ENCODE measurements at regions not wholly inside any gene's neighbourhood (a gene's known extent, or its start where the extent isn't known, plus 50 kb on each side); places are given as distances from the start of the nearest gene placed in this dataset.

- no peak overlapping the region for H3K4me3 ChIP-seq (ENCODE audit: low read length)
- no peak overlapping the region for H3K27ac ChIP-seq (ENCODE audit: low read depth, low read length)
- H3K4me2 ChIP-seq (ENCODE audit: low read length), result no peak overlapping the region
- no peaks in the 10 kb centered on the region for H3K9me2 ChIP-seq (replicated peaks; ENCODE audit: control insufficient read depth, low read length)
- H3K27me3 ChIP-seq (ENCODE audit: control insufficient read depth, low read length), result no peaks in the 10 kb centered on the region
- no peaks in the 10 kb centered on the region for H3K79me2 ChIP-seq (ENCODE audit: control insufficient read depth, low read length)
- TF ChIP-seq, protein P1, sequence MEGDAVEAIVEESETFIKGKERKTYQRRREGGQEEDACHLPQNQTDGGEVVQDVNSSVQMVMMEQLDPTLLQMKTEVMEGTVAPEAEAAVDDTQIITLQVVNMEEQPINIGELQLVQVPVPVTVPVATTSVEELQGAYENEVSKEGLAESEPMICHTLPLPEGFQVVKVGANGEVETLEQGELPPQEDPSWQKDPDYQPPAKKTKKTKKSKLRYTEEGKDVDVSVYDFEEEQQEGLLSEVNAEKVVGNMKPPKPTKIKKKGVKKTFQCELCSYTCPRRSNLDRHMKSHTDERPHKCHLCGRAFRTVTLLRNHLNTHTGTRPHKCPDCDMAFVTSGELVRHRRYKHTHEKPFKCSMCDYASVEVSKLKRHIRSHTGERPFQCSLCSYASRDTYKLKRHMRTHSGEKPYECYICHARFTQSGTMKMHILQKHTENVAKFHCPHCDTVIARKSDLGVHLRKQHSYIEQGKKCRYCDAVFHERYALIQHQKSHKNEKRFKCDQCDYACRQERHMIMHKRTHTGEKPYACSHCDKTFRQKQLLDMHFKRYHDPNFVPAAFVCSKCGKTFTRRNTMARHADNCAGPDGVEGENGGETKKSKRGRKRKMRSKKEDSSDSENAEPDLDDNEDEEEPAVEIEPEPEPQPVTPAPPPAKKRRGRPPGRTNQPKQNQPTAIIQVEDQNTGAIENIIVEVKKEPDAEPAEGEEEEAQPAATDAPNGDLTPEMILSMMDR (IDR thresholded peaks at IDR 0.05; ENCODE audit: low read depth, low read length, poor library complexity, severe bottlenecking), result no peak
- TF ChIP-seq EZH2phosphoT487 (IDR thresholded peaks at IDR 0.05; ENCODE audit: borderline replicate concordance, low read length), result no peak
- no peaks in the 10 kb centered on the region for H3F3A ChIP-seq (ENCODE audit: control insufficient read depth, insufficient read depth)
- H3K36me3 ChIP-seq (ENCODE audit: control insufficient read depth, low read length), result no peaks in the 10 kb centered on the region
- no peaks in the 10 kb centered on the region for H4K20me1 ChIP-seq (ENCODE audit: control insufficient read depth, insufficient read depth, low read depth, low read length)
- no peaks in the 10 kb centered on the region for H3K9me3 ChIP-seq (ENCODE audit: control insufficient read depth, insufficient read depth, low read length)
- no peaks in the 10 kb centered on the region for H3K4me1 ChIP-seq (ENCODE audit: control insufficient read depth, low read length)
These were observed 208.6 kb upstream of the APCDD1 start for GRCh38 chr18:10245846-10246175.

- Histone ChIP-seq H3K4me1 (ENCODE audit: control insufficient read depth, low read length) (no peaks in the 10 kb centered on the region), H3K4me3 (ENCODE audit: low read length) (no peak overlapping the region), H3K27ac (ENCODE audit: low read depth, low read length) (no peak overlapping the region), H3K4me2 (ENCODE audit: low read length) (no peak overlapping the region), H3K9me2 (replicated peaks; ENCODE audit: control insufficient read depth, low read length) (no peaks in the 10 kb centered on the region), H3K36me3 (ENCODE audit: control insufficient read depth, low read length) (no peaks in the 10 kb centered on the region), H3F3A (ENCODE audit: control insufficient read depth, insufficient read depth) (no peaks in the 10 kb centered on the region), H3K27me3 (ENCODE audit: control insufficient read depth, low read length) (no peaks in the 10 kb centered on the region), H3K79me2 (ENCODE audit: control insufficient read depth, low read length) (no peaks in the 10 kb centered on the region), H4K20me1 (ENCODE audit: control insufficient read depth, insufficient read depth, low read depth, low read length) (no peaks in the 10 kb centered on the region), H3K9me3 (ENCODE audit: control insufficient read depth, insufficient read depth, low read length) (no peaks in the 10 kb centered on the region)
- no peak for TF ChIP-seq EZH2phosphoT487 (IDR thresholded peaks at IDR 0.05; ENCODE audit: borderline replicate concordance, low read length)
- TF ChIP-seq, protein P1 (IDR thresholded peaks at IDR 0.05; ENCODE audit: low read depth, low read length, poor library complexity, severe bottlenecking), result no peak
These were observed 207.3 kb upstream of the APCDD1 start for GRCh38 chr18:10247021-10247741.

DNA sequence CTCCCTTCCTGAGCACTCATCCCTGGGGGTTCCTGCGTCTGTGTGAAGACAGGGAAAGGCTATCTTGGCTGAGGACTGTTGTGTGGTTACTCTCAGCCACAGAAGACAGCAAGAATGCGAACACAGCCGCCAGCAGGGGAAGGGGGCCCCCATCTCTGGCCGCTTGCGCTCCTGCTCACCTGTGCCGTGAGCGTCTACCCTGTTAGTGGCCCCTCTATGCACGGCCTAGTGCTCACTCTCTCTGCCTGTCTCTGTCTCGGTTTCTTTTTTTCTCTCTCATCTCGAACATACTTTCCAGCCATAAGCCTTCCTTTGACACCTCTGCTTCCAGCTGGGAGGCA lies 206.7 kb upstream of the APCDD1 start:
- H3K9me3 ChIP-seq (ENCODE audit: control insufficient read depth, insufficient read depth, low read length), result no peaks in the 10 kb centered on the region
- no peak overlapping the region for H3K4me3 ChIP-seq (ENCODE audit: low read length)
- TF ChIP-seq EZH2phosphoT487 (IDR thresholded peaks at IDR 0.05; ENCODE audit: borderline replicate concordance, low read length), result no peak
- no peaks in the 10 kb centered on the region for H3F3A ChIP-seq (ENCODE audit: control insufficient read depth, insufficient read depth)
- H3K36me3 ChIP-seq (ENCODE audit: control insufficient read depth, low read length), result no peaks in the 10 kb centered on the region
- no peaks in the 10 kb centered on the region for H3K27me3 ChIP-seq (ENCODE audit: control insufficient read depth, low read length)
- H4K20me1 ChIP-seq (ENCODE audit: control insufficient read depth, insufficient read depth, low read depth, low read length), result no peaks in the 10 kb centered on the region
- no peaks in the 10 kb centered on the region for H3K79me2 ChIP-seq (ENCODE audit: control insufficient read depth, low read length)
- no peaks in the 10 kb centered on the region for H3K4me1 ChIP-seq (ENCODE audit: control insufficient read depth, low read length)
- H3K27ac ChIP-seq (ENCODE audit: low read depth, low read length), result no peak overlapping the region
- no peak overlapping the region for H3K4me2 ChIP-seq (ENCODE audit: low read length)
- H3K9me2 ChIP-seq (replicated peaks; ENCODE audit: control insufficient read depth, low read length), result no peaks in the 10 kb centered on the region

- no peak for TF ChIP-seq EZH2phosphoT487 (IDR thresholded peaks at IDR 0.05; ENCODE audit: borderline replicate concordance, low read length)
- TF ChIP-seq, protein P1 (IDR thresholded peaks at IDR 0.05; ENCODE audit: low read depth, low read length, poor library complexity, severe bottlenecking), result no peak
These were observed 205.7 kb upstream of the APCDD1 start for GRCh38 chr18:10248738-10249137.

More at GRCh38 chr18:10248738-10249137, 205.7 kb upstream of the APCDD1 start:
- Histone ChIP-seq H3K4me2 (ENCODE audit: low read length) (no peak overlapping the region), H3F3A (ENCODE audit: control insufficient read depth, insufficient read depth) (no peaks in the 10 kb centered on the region), H3K79me2 (ENCODE audit: control insufficient read depth, low read length) (no peaks in the 10 kb centered on the region), H3K27ac (ENCODE audit: low read depth, low read length) (no peak overlapping the region), H3K27me3 (ENCODE audit: control insufficient read depth, low read length) (no peaks in the 10 kb centered on the region), H3K9me2 (replicated peaks; ENCODE audit: control insufficient read depth, low read length) (no peaks in the 10 kb centered on the region), H3K4me1 (ENCODE audit: control insufficient read depth, low read length) (peaks cover 9% of the 10 kb centered on the region), H3K4me3 (ENCODE audit: low read length) (no peak overlapping the region), H4K20me1 (ENCODE audit: control insufficient read depth, insufficient read depth, low read depth, low read length) (no peaks in the 10 kb centered on the region), H3K36me3 (ENCODE audit: control insufficient read depth, low read length) (no peaks in the 10 kb centered on the region), H3K9me3 (ENCODE audit: control insufficient read depth, insufficient read depth, low read length) (no peaks in the 10 kb centered on the region)
